ENCODE measurements at regions not wholly inside any gene's neighbourhood (a gene's known extent, or its start where the extent isn't known, plus 50 kb on each side); places are given as distances from the start of the nearest gene placed in this dataset.

GRCh38 chr2:180655842-180656454 lies 324.5 kb upstream of the UBE2E3 start:
- TF ChIP-seq CTCF (IDR thresholded peaks at IDR 0.05; ENCODE audit: insufficient read depth, missing control alignments), result no peak
- DNase-seq (ENCODE audit: insufficient read length, low spot score) (no peak), FAIRE-seq (peak; percentile 16)

- no peak for TF ChIP-seq CTCF (IDR thresholded peaks at IDR 0.05; ENCODE audit: insufficient read depth, missing control alignments)
- DNase-seq (ENCODE audit: insufficient read length, low spot score) (no peak), FAIRE-seq (no peak)
Measured at GRCh38 chr2:180655393-180655792, 325.0 kb upstream of the UBE2E3 start.

- no peak for TF ChIP-seq CTCF (IDR thresholded peaks at IDR 0.05; ENCODE audit: insufficient read depth, missing control alignments)
- DNase-seq (ENCODE audit: insufficient read length, low spot score) (no peak), FAIRE-seq (no peak)
Measured at GRCh38 chr2:180653481-180653880, 326.9 kb upstream of the UBE2E3 start.

- DNase-seq (ENCODE audit: insufficient read length, low spot score) (no peak), FAIRE-seq (no peak)
- TF ChIP-seq CTCF (IDR thresholded peaks at IDR 0.05; ENCODE audit: insufficient read depth, missing control alignments), result no peak
Measured at GRCh38 chr2:180652794-180653193, 327.6 kb upstream of the UBE2E3 start.

- FAIRE-seq (no peak), DNase-seq (ENCODE audit: insufficient read length, low spot score) (no peak)
- no peak for TF ChIP-seq CTCF (IDR thresholded peaks at IDR 0.05; ENCODE audit: insufficient read depth, missing control alignments)
Measured at GRCh38 chr2:180651596-180651995, 328.8 kb upstream of the UBE2E3 start.

- FAIRE-seq (no peak), DNase-seq (ENCODE audit: insufficient read length, low spot score) (no peak)
- TF ChIP-seq CTCF (IDR thresholded peaks at IDR 0.05; ENCODE audit: insufficient read depth, missing control alignments), result no peak
Measured at GRCh38 chr2:180647621-180648020, 332.8 kb upstream of the UBE2E3 start.

GRCh38 chr2:180647221-180647620 lies 333.2 kb upstream of the UBE2E3 start:
- FAIRE-seq (no peak), DNase-seq (ENCODE audit: insufficient read length, low spot score) (no peak)
- no peak for TF ChIP-seq CTCF (IDR thresholded peaks at IDR 0.05; ENCODE audit: insufficient read depth, missing control alignments)

All from D721Med (cell line).